H1 (cell line): ENCODE measurements at regions not wholly inside any gene's neighbourhood (a gene's known extent, or its start where the extent isn't known, plus 50 kb on each side); places are given as distances from the start of the nearest gene placed in this dataset.

ENCODE experiments used
- CTCF ChIA-PET: fragments of 300-600 bp; sonication (Branson Sonifier 250); formaldehyde crosslinking; loops from one replicate; lab custom pipeline; 2021; ENCODE audit not compliant: partially characterized antibody; lab: Charles Lee
- POLR2A ChIA-PET: fragments of 300-600 bp; sonication (Branson Sonifier 250); formaldehyde crosslinking; loops from one replicate; lab custom pipeline; 2021; ENCODE audit warnings: inconsistent platforms; ENCODE audit not compliant: partially characterized antibody; lab: Charles Lee
- DNase-seq, 2 experiments: peaks; one replicate each; pipeline versions ENCODE4 v3.0.0 to v3.0.0-alpha.2; 2010 to 2022; ENCODE audit warnings: low spot score in 2 of 2, low read depth in 1 of 2, mixed read lengths in 1 of 2
- FAIRE-seq: peaks from 2 replicates; lab custom pipeline; 2011; peaks lifted over from hg19 to GRCh38; lab: Jason Lieb, UNC
- H2AFZ ChIP-seq: 2 replicates; pipeline ENCODE4 v1.8.1; 2012; ENCODE audit warnings: low read length, inconsistent platforms
- H2AK5ac ChIP-seq: 2 replicates; pipeline ENCODE4 v1.6.1; 2013; ENCODE audit warnings: low read depth, low read length
- H2BK120ac ChIP-seq: replicated peaks from 2 replicates; pipeline ENCODE3; 2013; ENCODE audit warnings: low read depth, low read length, inconsistent platforms
- H2BK12ac ChIP-seq: 2 replicates; pipeline ENCODE4 v1.6.1; 2013; ENCODE audit warnings: low read depth, low read length
- H2BK15ac ChIP-seq: 2 replicates; pipeline ENCODE4 v1.6.1; 2013; ENCODE audit warnings: low read length
- H2BK20ac ChIP-seq: 2 replicates; pipeline ENCODE4 v1.6.1; 2013; ENCODE audit warnings: low read length
- H2BK5ac ChIP-seq: 2 replicates; pipeline ENCODE4 v1.6.1; 2013; ENCODE audit warnings: low read depth, low read length
- H3K14ac ChIP-seq: 2 replicates; pipeline ENCODE4 v1.6.1; 2013; ENCODE audit warnings: inconsistent platforms; ENCODE audit not compliant: insufficient read length
- H3K18ac ChIP-seq: 2 replicates; pipeline ENCODE4 v1.6.1; 2013; ENCODE audit warnings: low read length; ENCODE audit errors: extremely low read depth
- H3K23ac ChIP-seq: 2 replicates; pipeline ENCODE4 v1.6.1; 2013; ENCODE audit warnings: inconsistent platforms; ENCODE audit not compliant: insufficient read length
- H3K23me2 ChIP-seq: 2 replicates; pipeline ENCODE4 v1.6.1; 2013; ENCODE audit warnings: low read depth, low read length
- H3K27ac ChIP-seq: 2 replicates; pipeline ENCODE4 v1.6.1; 2011; ENCODE audit warnings: low read depth, low read length, inconsistent platforms
- H3K27me3 ChIP-seq, 4 experiments: replicated peaks in 1 of 4; 1 replicate in 1 of 4; 2 replicates in 3 of 4; pipeline versions ENCODE4 v1.6.1 to v1.8.1; 2011 to 2013; ENCODE audit warnings: low read length in 3 of 4, mild to moderate bottlenecking in 3 of 4, inconsistent platforms in 2 of 4, mixed read lengths in 2 of 4, moderate library complexity in 1 of 4; ENCODE audit not compliant: control insufficient read depth in 3 of 4, insufficient read depth in 3 of 4; ENCODE audit errors: extremely low read depth in 1 of 4
- H3K36me3 ChIP-seq, 4 experiments: 2 replicates each; pipeline versions ENCODE4 v1.6.1 to v1.8.1; 2011 to 2013; ENCODE audit warnings: mild to moderate bottlenecking in 4 of 4, low read length in 3 of 4, moderate library complexity in 2 of 4, control low read depth in 1 of 4, inconsistent platforms in 1 of 4; ENCODE audit not compliant: insufficient read depth in 4 of 4, control insufficient read depth in 2 of 4
- H3K4ac ChIP-seq: replicated peaks from 2 replicates; pipeline ENCODE3; 2013; ENCODE audit warnings: low read length, low read depth, mixed read lengths, inconsistent platforms; ENCODE audit not compliant: insufficient read length
- H3K4me1 ChIP-seq, 4 experiments: replicated peaks in 1 of 4; 1 replicate in 1 of 4; 2 replicates in 3 of 4; pipeline versions ENCODE4 v1.6.1 to v1.8.1; 2011 to 2013; ENCODE audit warnings: low read length in 3 of 4, inconsistent platforms in 2 of 4, mixed read lengths in 1 of 4; ENCODE audit not compliant: insufficient read depth in 4 of 4, control insufficient read depth in 3 of 4
- H3K4me2 ChIP-seq, 2 experiments: 2 replicates each; pipeline versions ENCODE4 v1.6.1 to v1.8.1; 2011 to 2013; ENCODE audit warnings: low read depth in 2 of 2, low read length in 2 of 2, control low read depth in 1 of 2, inconsistent platforms in 1 of 2, mild to moderate bottlenecking in 1 of 2; ENCODE audit not compliant: insufficient read depth in 1 of 2
- H3K4me3 ChIP-seq, 4 experiments: fragments of 200-600, 300-600 bp in 1 of 4; sonication (generic), shearing (Covaris generic), sonication (Bioruptor Twin) in 1 of 4; 2 replicates each; pipeline versions ENCODE4 v1.5.1 to v1.8.1; 2011 to 2016; ENCODE audit warnings: low read length in 4 of 4, low read depth in 3 of 4, control low read depth in 2 of 4, inconsistent platforms in 2 of 4, mild to moderate bottlenecking in 2 of 4, mixed read lengths in 1 of 4, moderate library complexity in 1 of 4; ENCODE audit not compliant: insufficient read depth in 2 of 4; ENCODE audit errors: extremely low read depth in 1 of 4
- H3K56ac ChIP-seq: replicated peaks from 2 replicates; pipeline ENCODE3; 2013; ENCODE audit warnings: low read depth, mild to moderate bottlenecking, mixed read lengths, low read length, inconsistent platforms; ENCODE audit not compliant: insufficient read length
- H3K79me1 ChIP-seq: 2 replicates; pipeline ENCODE4 v1.6.1; 2013; ENCODE audit warnings: low read depth, low read length, control low read depth
- H3K79me2 ChIP-seq, 2 experiments: 2 replicates each; pipeline versions ENCODE4 v1.6.1 to v1.8.1; 2012 to 2013; ENCODE audit warnings: low read length in 2 of 2, mild to moderate bottlenecking in 2 of 2, inconsistent platforms in 1 of 2; ENCODE audit not compliant: insufficient read depth in 2 of 2, control insufficient read depth in 1 of 2
- H3K9ac ChIP-seq, 4 experiments: replicated peaks in 1 of 4; 1 replicate in 1 of 4; 2 replicates in 3 of 4; pipeline versions ENCODE4 v1.6.1 to v1.8.1; 2011 to 2013; ENCODE audit warnings: low read depth in 3 of 4, low read length in 3 of 4, control low read depth in 2 of 4, mild to moderate bottlenecking in 2 of 4, moderate library complexity in 2 of 4, inconsistent platforms in 1 of 4; ENCODE audit errors: extremely low read depth in 1 of 4
- H3K9me3 ChIP-seq, 2 experiments: 2 replicates each; pipeline versions ENCODE4 v1.6.1 to v1.8.1; 2012 to 2013; ENCODE audit warnings: mild to moderate bottlenecking in 2 of 2, moderate library complexity in 2 of 2, control low read depth in 1 of 2, inconsistent platforms in 1 of 2, low read depth in 1 of 2, low read length in 1 of 2, mixed read lengths in 1 of 2; ENCODE audit not compliant: insufficient read depth in 2 of 2
- H4K20me1 ChIP-seq, 2 experiments: replicated peaks in 1 of 2; 2 replicates each; pipeline versions ENCODE3 to v1.8.1; 2011 to 2013; ENCODE audit warnings: inconsistent platforms in 2 of 2, low read length in 2 of 2, mild to moderate bottlenecking in 1 of 2; ENCODE audit not compliant: insufficient read depth in 2 of 2, control insufficient read depth in 1 of 2
- H4K5ac ChIP-seq: 2 replicates; pipeline ENCODE4 v1.6.1; 2013; ENCODE audit warnings: low read length, low read depth, mixed read lengths, inconsistent platforms; ENCODE audit not compliant: insufficient read length
- H4K8ac ChIP-seq: 2 replicates; pipeline ENCODE4 v1.8.0; 2013; ENCODE audit warnings: mild to moderate bottlenecking, moderate library complexity, low read length, inconsistent platforms; ENCODE audit not compliant: insufficient read depth; ENCODE audit errors: extremely low read depth
- H4K91ac ChIP-seq: replicated peaks from 2 replicates; pipeline ENCODE3; 2013; ENCODE audit warnings: low read length, mixed read lengths, inconsistent platforms; ENCODE audit not compliant: insufficient read length
- CTCF ChIP-seq, 3 experiments: IDR thresholded peaks; 1 replicate in 2 of 3; 2 replicates in 1 of 3; pipeline versions ENCODE4 v1.5.1 to v1.6.1; 2011; ENCODE audit warnings: low read length in 3 of 3, mild to moderate bottlenecking in 3 of 3, inconsistent platforms in 2 of 3, low read depth in 1 of 3, moderate library complexity in 1 of 3; ENCODE audit not compliant: insufficient read depth in 1 of 3; ENCODE audit errors: control extremely low read depth in 1 of 3
- GABPA ChIP-seq: IDR thresholded peaks from 2 replicates; pipeline ENCODE4 v1.6.1; 2011; ENCODE audit warnings: mild to moderate bottlenecking, low read length, moderate library complexity, borderline replicate concordance; ENCODE audit not compliant: insufficient read depth
- JUN ChIP-seq: IDR thresholded peaks from 2 replicates; pipeline ENCODE4 v1.6.1; 2011; ENCODE audit warnings: low read depth, mild to moderate bottlenecking, improper control_type of control experiment, low read length
- RFX5 ChIP-seq: IDR thresholded peaks from 2 replicates; pipeline ENCODE4 v1.6.1; 2011; ENCODE audit warnings: low read depth, low read length, improper control_type of control experiment, borderline replicate concordance
- SP2 ChIP-seq: IDR thresholded peaks from 2 replicates; pipeline ENCODE4 v1.6.1; 2012; ENCODE audit warnings: mild to moderate bottlenecking, low read length, inconsistent platforms
- WGBS, 2 experiments: shearing (Covaris generic) in 1 of 2; methylation state at CpG; one replicate each; pipeline versions ENCODE4 v1.1.6 to v1.1.7; 2013 to 2015; ENCODE audit warnings: low lambda C conversion rate in 2 of 2, mixed read lengths in 2 of 2, inconsistent platforms in 1 of 2, low coverage in 1 of 2, missing lambda C conversion rate in 1 of 2; ENCODE audit not compliant: insufficient replicate concordance in 2 of 2, insufficient coverage in 1 of 2, insufficient read length in 1 of 2; ENCODE audit errors: extremely low coverage in 1 of 2, missing lambda C conversion rate in 1 of 2; 5-methylcytosine and 5-hydroxymethylcytosine counted together

GRCh38 chr6:40285535-40285934 is 301.6 kb downstream of the LRFN2 start:
- POLR2A ChIA-PET = no interaction called here
- H3K56ac ChIP-seq = no peak overlapping the region
- peak overlapping the region; percentile 67 for H2BK120ac ChIP-seq
- H3K4ac ChIP-seq = peak overlapping the region; percentile 23
- no peak overlapping the region; a peak in 2 of 7 replicates for H3K9ac ChIP-seq
- no peak overlapping the region for H4K5ac ChIP-seq
- H3K23ac ChIP-seq = no peak overlapping the region
- H3K23me2 ChIP-seq = peaks cover 3% of the 10 kb centered on the region; the same call in 1 of the 2 replicates
- 0 out of 2 replicates have a peak overlapping the region, but pooled peaks have one; percentile 9 for H2AFZ ChIP-seq
- H4K8ac ChIP-seq = no peak overlapping the region
- H2BK5ac ChIP-seq = peak overlapping the region; percentile 37; the same call in 1 of the 2 replicates
- no peaks in the 10 kb centered on the region for H3K79me2 ChIP-seq
- peaks cover 17 to 39% (median 25%) of the 10 kb centered on the region in 4 experiments for H3K4me1 ChIP-seq
- H2AK5ac ChIP-seq = peak overlapping the region; percentile 27; the same call in 1 of the 2 replicates
- FAIRE-seq = peak; percentile 84
- no peaks in the 10 kb centered on the region for H4K20me1 ChIP-seq
- H3K18ac ChIP-seq = 0 out of 2 replicates have a peak overlapping the region, but pooled peaks have one; percentile 64
- no peaks in the 10 kb centered on the region for H3K79me1 ChIP-seq
- H3K4me2 ChIP-seq = peak overlapping the region; percentile 63 to 67
- TF ChIP-seq CTCF (IDR thresholded peaks at IDR 0.05; ENCODE audit: control extremely low read depth in 1 of 3, insufficient read depth in 1 of 3, low read depth in 1 of 3, low read length in 3 of 3) = no peak
- no peak for TF ChIP-seq SP2
- TF ChIP-seq RFX5 = no peak
- no peak for TF ChIP-seq JUN
- no peak for TF ChIP-seq GABPA
- TF ChIP-seq, all 59 proteins: peak for 0
- peak overlapping the region in 1 of 4 experiments; percentile 41; a peak in 1 of 8 replicates for H3K4me3 ChIP-seq
- peak overlapping the region; percentile 40; the same call in 1 of the 2 replicates for H2BK12ac ChIP-seq
- H3K27ac ChIP-seq = peak overlapping the region; percentile 53; the same call in 1 of the 2 replicates
- CTCF ChIA-PET = interaction anchor here (0.9 to 1.8 kb wide), 6 partner anchors 8 to 239 kb away, joined by 3 to 4 read pairs (median 4); no protein-coding TSS in a partner anchor
- H3K36me3 ChIP-seq = no peaks in the 10 kb centered on the region
- no peak overlapping the region for H3K14ac ChIP-seq
- DNase-seq = no peak
- peak overlapping the region; percentile 22 for H4K91ac ChIP-seq
- H3K9me3 ChIP-seq = no peaks in the 10 kb centered on the region
- no peaks in the 10 kb centered on the region for H3K27me3 ChIP-seq
- WGBS, 2 experiments = 41% methylated on average over 3 of the region's 3 CpGs; no CpG with 5 or more reads in 1 of the 2 experiments
- H2BK15ac ChIP-seq = no peak overlapping the region
- peak overlapping the region; percentile 24; the same call in 1 of the 2 replicates for H2BK20ac ChIP-seq
